ENCODE measurements at regions not wholly inside any gene's neighbourhood (a gene's known extent, or its start where the extent isn't known, plus 50 kb on each side); places are given as distances from the start of the nearest gene placed in this dataset.

DNA sequence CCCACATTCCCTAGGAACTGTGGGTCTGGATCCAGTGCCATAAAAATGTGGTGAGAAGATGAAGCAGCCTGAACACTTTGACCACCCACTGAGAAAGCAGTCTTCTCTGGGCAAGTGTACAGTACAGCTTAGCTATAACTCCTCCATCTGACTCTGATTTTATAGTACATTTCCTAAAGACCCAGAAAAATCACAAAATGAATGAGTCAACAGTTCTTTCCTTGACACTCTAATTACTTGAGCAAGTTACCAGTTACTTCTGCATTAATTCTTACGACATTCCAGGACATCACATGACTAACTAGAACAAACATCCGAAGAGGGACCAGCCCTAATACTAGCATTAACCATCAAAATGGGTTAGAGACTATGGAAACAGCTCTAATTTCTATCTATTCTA is 148.1 kb upstream of the PEX5L start:
- intact Hi-C loops (cut with micrococcal nuclease), result no loop called here

DNA sequence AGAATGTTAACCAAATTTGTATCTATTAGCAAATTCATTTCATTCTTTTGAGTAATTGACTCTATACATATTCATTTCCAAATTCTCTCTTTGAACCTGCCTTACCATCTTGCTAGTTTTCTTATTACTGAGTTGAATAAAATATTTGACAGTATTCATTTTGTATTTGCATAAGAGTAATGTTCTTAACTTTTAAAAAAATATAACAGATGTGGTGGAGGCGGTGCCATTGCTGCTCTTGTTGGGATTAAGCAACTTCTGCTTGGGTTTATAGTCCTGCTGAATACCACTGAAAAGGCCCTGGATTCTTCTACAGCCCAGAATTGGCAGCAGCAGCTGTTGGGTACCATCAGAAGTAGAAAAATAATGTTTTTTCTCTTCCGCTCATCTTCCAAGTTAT is 148.9 kb upstream of the PEX5L start:
- Histone ChIP-seq H3K27me3 (ENCODE audit: control insufficient read depth, insufficient read depth, low read length) (no peaks in the 10 kb centered on the region), H3K36me3 (ENCODE audit: control insufficient read depth, insufficient read depth, low read length) (no peaks in the 10 kb centered on the region), H3K4me3 (ENCODE audit: low read length) (no peak overlapping the region), H3K27ac (ENCODE audit: low read length) (no peak overlapping the region), H3K9me3 (ENCODE audit: control insufficient read depth, insufficient read depth, low read length) (no peaks in the 10 kb centered on the region), H3K4me1 (ENCODE audit: control insufficient read depth, insufficient read depth, low read length) (no peaks in the 10 kb centered on the region)
- H3K4me3 Mint-ChIP-seq, result no peak overlapping the region
- ATAC-seq (no peak), DNase-seq (no peak)
- peaks cover 2 to 7% of the 10 kb centered on the region in 2 donors for H3K9me3 Mint-ChIP-seq
- 92% methylated on average over 1 of the region's 2 CpGs for WGBS (ENCODE audit: insufficient coverage)
- TF ChIP-seq, protein P1, sequence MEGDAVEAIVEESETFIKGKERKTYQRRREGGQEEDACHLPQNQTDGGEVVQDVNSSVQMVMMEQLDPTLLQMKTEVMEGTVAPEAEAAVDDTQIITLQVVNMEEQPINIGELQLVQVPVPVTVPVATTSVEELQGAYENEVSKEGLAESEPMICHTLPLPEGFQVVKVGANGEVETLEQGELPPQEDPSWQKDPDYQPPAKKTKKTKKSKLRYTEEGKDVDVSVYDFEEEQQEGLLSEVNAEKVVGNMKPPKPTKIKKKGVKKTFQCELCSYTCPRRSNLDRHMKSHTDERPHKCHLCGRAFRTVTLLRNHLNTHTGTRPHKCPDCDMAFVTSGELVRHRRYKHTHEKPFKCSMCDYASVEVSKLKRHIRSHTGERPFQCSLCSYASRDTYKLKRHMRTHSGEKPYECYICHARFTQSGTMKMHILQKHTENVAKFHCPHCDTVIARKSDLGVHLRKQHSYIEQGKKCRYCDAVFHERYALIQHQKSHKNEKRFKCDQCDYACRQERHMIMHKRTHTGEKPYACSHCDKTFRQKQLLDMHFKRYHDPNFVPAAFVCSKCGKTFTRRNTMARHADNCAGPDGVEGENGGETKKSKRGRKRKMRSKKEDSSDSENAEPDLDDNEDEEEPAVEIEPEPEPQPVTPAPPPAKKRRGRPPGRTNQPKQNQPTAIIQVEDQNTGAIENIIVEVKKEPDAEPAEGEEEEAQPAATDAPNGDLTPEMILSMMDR (IDR thresholded peaks at IDR 0.05), result no peak
- H3K27me3 Mint-ChIP-seq (ENCODE audit: low read depth in 2 of 2), result no peaks in the 10 kb centered on the region
- H3K36me3 Mint-ChIP-seq, result no peaks in the 10 kb centered on the region
- H3K27ac Mint-ChIP-seq, result no peak overlapping the region
- no peaks in the 10 kb centered on the region for H3K4me1 Mint-ChIP-seq
- intact Hi-C loops (cut with micrococcal nuclease), result no loop called here

More for the DNA sequence above, 148.1 kb upstream of the PEX5L start:
- Histone ChIP-seq H3K4me1 (ENCODE audit: control insufficient read depth, insufficient read depth, low read length) (no peaks in the 10 kb centered on the region), H3K36me3 (ENCODE audit: control insufficient read depth, insufficient read depth, low read length) (no peaks in the 10 kb centered on the region), H3K4me3 (ENCODE audit: low read length) (no peak overlapping the region), H3K27ac (ENCODE audit: low read length) (no peak overlapping the region), H3K27me3 (ENCODE audit: control insufficient read depth, insufficient read depth, low read length) (no peaks in the 10 kb centered on the region), H3K9me3 (ENCODE audit: control insufficient read depth, insufficient read depth, low read length) (no peaks in the 10 kb centered on the region)
- TF ChIP-seq, protein P1 (IDR thresholded peaks at IDR 0.05), result no peak
- DNase-seq (no peak), ATAC-seq (no peak)
- Mint-ChIP-seq H3K27ac (no peak overlapping the region), H3K4me3 (no peak overlapping the region), H3K9me3 (peaks cover 4 to 11% of the 10 kb centered on the region in 2 donors), H3K36me3 (no peaks in the 10 kb centered on the region), H3K27me3 (ENCODE audit: low read depth in 2 of 2) (no peaks in the 10 kb centered on the region), H3K4me1 (no peaks in the 10 kb centered on the region)
- 45% methylated on average over 1 of the region's 2 CpGs for WGBS (ENCODE audit: insufficient coverage)

DNA sequence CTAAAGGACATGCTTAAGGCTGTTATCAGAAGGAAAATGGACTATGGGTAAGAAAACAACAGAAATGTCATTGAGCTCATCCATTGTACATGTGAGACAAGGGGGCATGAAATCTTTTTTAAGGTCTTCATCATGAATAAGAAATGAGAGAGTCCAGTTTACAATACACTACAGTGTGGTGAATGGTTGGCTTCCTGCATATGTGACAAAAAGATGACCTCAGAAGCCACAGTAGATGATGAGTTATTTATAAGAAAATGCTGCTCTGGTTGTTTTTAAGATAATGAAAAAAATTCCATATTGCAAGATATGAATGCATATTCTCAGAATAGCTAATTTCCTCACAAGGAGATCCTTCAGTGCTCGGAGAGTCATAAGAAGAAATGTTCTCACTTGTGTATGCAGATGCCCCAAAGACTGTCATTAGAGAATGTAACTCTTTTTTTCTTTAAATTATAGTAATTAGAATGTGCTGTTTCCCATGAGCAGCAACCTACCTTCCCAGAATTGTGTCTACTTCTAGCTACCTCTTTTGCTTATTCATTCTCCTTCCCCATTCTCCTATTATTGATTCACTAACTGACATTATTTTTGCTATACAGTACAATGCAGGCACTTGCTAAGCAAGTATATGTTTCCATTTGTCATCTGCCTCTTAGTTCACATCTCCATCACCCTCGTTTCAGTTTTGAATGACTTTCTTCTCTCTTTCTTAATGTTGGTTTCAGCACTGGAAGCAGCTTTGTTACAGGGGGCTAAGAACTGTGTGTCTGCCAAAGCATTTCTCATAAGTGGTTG is 152.0 kb upstream of the PEX5L start:
- 53% methylated on average over 1 of the region's 2 CpGs for WGBS (ENCODE audit: insufficient coverage)
- intact Hi-C loops (cut with micrococcal nuclease), result no loop called here
- Histone ChIP-seq H3K27ac (ENCODE audit: low read length) (no peak overlapping the region), H3K9me3 (ENCODE audit: control insufficient read depth, insufficient read depth, low read length) (no peaks in the 10 kb centered on the region), H3K27me3 (ENCODE audit: control insufficient read depth, insufficient read depth, low read length) (no peaks in the 10 kb centered on the region), H3K36me3 (ENCODE audit: control insufficient read depth, insufficient read depth, low read length) (no peaks in the 10 kb centered on the region), H3K4me3 (ENCODE audit: low read length) (no peak overlapping the region), H3K4me1 (ENCODE audit: control insufficient read depth, insufficient read depth, low read length) (no peaks in the 10 kb centered on the region)
- H3K4me1 Mint-ChIP-seq, result no peaks in the 10 kb centered on the region
- TF ChIP-seq, protein P1 (IDR thresholded peaks at IDR 0.05), result no peak
- H3K27me3 Mint-ChIP-seq (ENCODE audit: low read depth in 2 of 2), result no peaks in the 10 kb centered on the region
- peaks cover 0 to 3% of the 10 kb centered on the region in 2 donors for H3K9me3 Mint-ChIP-seq
- H3K36me3 Mint-ChIP-seq, result no peaks in the 10 kb centered on the region
- no peak for DNase-seq
- no peak overlapping the region for H3K27ac Mint-ChIP-seq
- no peak overlapping the region for H3K4me3 Mint-ChIP-seq
- no peak for ATAC-seq

DNA sequence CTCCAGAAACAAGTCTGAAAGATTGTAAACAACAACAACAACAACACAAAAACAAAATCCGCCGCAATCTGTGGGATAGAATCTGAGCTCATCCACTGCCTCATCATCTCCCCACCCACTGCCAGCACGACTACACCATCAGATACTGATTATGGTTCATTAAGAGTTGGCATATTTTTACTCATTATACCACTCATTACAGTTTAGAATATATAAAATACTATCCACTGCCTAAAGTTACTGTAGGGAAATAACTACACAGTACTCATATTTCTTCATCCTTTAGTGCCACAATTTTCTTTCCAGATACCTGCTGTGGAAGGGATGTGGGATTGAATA is 152.5 kb upstream of the PEX5L start:
- no peaks in the 10 kb centered on the region for H3K4me1 ChIP-seq (ENCODE audit: control insufficient read depth, insufficient read depth, low read length)
- WGBS (ENCODE audit: insufficient coverage), result 94% methylated on average over 3 of the region's 3 CpGs
- intact Hi-C loops (cut with micrococcal nuclease), result no loop called here
- no peak overlapping the region for H3K4me3 Mint-ChIP-seq
- no peaks in the 10 kb centered on the region for H3K36me3 ChIP-seq (ENCODE audit: control insufficient read depth, insufficient read depth, low read length)
- no peaks in the 10 kb centered on the region for H3K9me3 ChIP-seq (ENCODE audit: control insufficient read depth, insufficient read depth, low read length)
- no peak overlapping the region for H3K27ac ChIP-seq (ENCODE audit: low read length)
- ATAC-seq, result no peak
- H3K27ac Mint-ChIP-seq, result no peak overlapping the region
- H3K27me3 ChIP-seq (ENCODE audit: control insufficient read depth, insufficient read depth, low read length), result no peaks in the 10 kb centered on the region
- DNase-seq, result no peak
- TF ChIP-seq, protein P1 (IDR thresholded peaks at IDR 0.05), result no peak
- no peaks in the 10 kb centered on the region for H3K4me1 Mint-ChIP-seq
- H3K9me3 Mint-ChIP-seq, result peaks cover 3% of the 10 kb centered on the region in 2 donors
- H3K4me3 ChIP-seq (ENCODE audit: low read length), result no peak overlapping the region
- H3K36me3 Mint-ChIP-seq, result no peaks in the 10 kb centered on the region
- no peaks in the 10 kb centered on the region for H3K27me3 Mint-ChIP-seq (ENCODE audit: low read depth in 2 of 2)
